Esophagus muscularis mucosa (tissue), 4 donors: ENCODE measurements at regions not wholly inside any gene's neighbourhood (a gene's known extent, or its start where the extent isn't known, plus 50 kb on each side); places are given as distances from the start of the nearest gene placed in this dataset.
"Not testable (repeated sequence)": the region's sequence is repeated elsewhere in the genome, so short reads cannot be mapped to it uniquely, and the experiment has no call there.

ENCODE experiments used
- DNase-seq: peaks from one replicate; pipeline ENCODE4 v3.0.0-alpha.2; 2017; ENCODE audit errors: extremely low spot score
- H3K27ac ChIP-seq, 4 donors: fragments of 200-600 bp; sonication (generic); replicated peaks in 1 of 4; 1 replicate in 3 of 4; 2 replicates in 1 of 4; pipeline ENCODE4 v1.5.1; 2016 to 2019; ENCODE audit warnings: mild to moderate bottlenecking in 1 of 4
- H3K27me3 ChIP-seq, 4 donors: fragments of 200-600 bp; sonication (generic); one replicate each; pipeline versions ENCODE4 v1.5.1 to v1.6.0; 2016 to 2019
- H3K36me3 ChIP-seq, 4 donors: fragments of 200-600 bp; sonication (generic); one replicate each; pipeline ENCODE4 v1.5.1; 2016 to 2019
- H3K4me1 ChIP-seq, 4 donors: fragments of 200-600 bp; sonication (generic); one replicate each; pipeline ENCODE4 v1.5.1; 2016 to 2019
- H3K4me3 ChIP-seq, 4 donors: fragments of 200-600 bp; sonication (generic); 1 replicate in 2 of 4; 2 replicates in 2 of 4; pipeline ENCODE4 v1.5.1; 2016 to 2019; ENCODE audit warnings: mild to moderate bottlenecking in 4 of 4, moderate library complexity in 1 of 4
- H3K9me3 ChIP-seq, 4 donors: fragments of 200-600 bp; sonication (generic); 1 replicate in 3 of 4; 2 replicates in 1 of 4; pipeline ENCODE4 v1.5.1; 2016 to 2019
- EP300 ChIP-seq: sonication (generic); formaldehyde crosslinking; IDR thresholded peaks from one replicate; pipeline ENCODE4 v1.6.1; 2017; ENCODE audit warnings: antibody characterized with exemption
- POLR2A ChIP-seq: fragments of 450-650 bp; IDR thresholded peaks from one replicate; pipeline ENCODE4 v1.6.1; 2017; ENCODE audit warnings: antibody characterized with exemption, moderate library complexity, mild to moderate bottlenecking, low read depth
- POLR2AphosphoS5 ChIP-seq, 2 donors: sonication (generic); formaldehyde crosslinking; IDR thresholded peaks; one replicate each; pipeline ENCODE4 v1.6.1; 2017; ENCODE audit warnings: antibody characterized with exemption in 2 of 2
- WGBS: methylation state at CpG from one replicate; pipeline ENCODE4 v1.1.5; 2018; 5-methylcytosine and 5-hydroxymethylcytosine counted together
- intact Hi-C: fragments of 100-400 bp; cut with DNase I; formaldehyde crosslinking; loops from one replicate; pipeline ENCODE4 v1.15.1; 2023
- TF ChIP-seq, protein P1 (sequence below), 3 experiments: fragments of 200-600 bp in 2 of 3; fragments of 450-650 bp in 1 of 3; sonication (generic) in 2 of 3; IDR thresholded peaks; one replicate each; pipeline ENCODE4 v1.5.1; 2017 to 2019; ENCODE audit warnings: antibody characterized with exemption in 3 of 3, mild to moderate bottlenecking in 2 of 3, moderate library complexity in 1 of 3

DNA sequence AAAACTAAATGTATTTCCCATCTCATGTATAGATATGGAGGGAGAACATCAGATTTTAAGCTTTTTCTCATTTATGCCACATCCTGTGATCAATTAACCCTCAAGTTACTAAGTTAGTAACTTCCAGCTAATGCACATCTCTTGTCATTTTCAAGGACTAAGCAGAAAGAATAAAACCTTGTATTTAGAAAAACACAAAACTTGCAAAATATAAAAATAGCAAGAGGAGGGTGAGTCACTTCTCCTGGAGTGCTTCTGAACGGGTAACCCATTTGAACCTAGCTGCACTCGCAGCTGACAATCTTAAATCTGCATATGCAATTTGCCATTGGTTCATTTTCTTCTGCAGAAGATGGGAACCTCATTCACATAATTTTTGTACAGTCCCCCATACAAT is 500.5 kb downstream of the SETD4 start:
- intact Hi-C loops: no loop called here

DNA sequence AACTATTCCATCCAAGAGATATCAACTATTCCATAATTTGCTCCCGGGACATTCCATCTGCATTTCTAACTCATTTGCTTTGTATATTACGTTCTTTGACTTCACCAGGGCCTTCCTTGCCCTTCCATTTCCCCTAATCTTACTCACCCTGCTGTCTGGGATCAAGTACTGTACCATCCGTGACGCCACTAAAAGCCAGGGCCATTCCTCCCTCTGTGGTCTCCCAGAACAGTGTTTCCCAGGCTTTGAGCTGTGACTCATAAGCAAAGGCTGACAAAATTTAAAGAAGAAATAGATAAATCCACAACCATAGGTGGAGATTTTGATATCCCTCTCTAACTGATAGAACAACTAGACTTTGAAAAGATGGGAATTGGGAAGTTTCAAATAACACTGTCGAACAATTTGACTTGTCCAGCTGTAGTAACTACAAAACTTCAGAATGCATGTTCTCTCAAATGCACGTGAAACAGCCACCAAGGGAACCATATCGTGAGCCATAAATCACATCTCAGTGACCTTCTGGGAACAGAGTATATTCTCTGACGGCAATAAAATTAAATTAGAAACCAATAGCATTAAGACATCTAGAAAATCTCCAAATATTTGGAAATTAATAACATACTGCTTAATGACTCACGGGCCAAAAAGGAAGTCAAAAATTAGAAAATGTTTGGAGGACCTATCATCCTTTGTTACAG is 501.0 kb downstream of the SETD4 start:
- intact Hi-C loops: no loop called here
- no peak for DNase-seq
- Histone ChIP-seq H3K27ac (no peak overlapping the region), H3K27me3 (no peaks in the 10 kb centered on the region), H3K4me1 (peaks cover 4 to 6% (median 4%) of the 10 kb centered on the region in 4 donors), H3K9me3 (no peaks in the 10 kb centered on the region), H3K4me3 (no peak overlapping the region), H3K36me3 (no peaks in the 10 kb centered on the region)
- 68% methylated on average over 9 of the region's 9 CpGs for WGBS
- no peak for TF ChIP-seq POLR2A
- no peak for TF ChIP-seq POLR2AphosphoS5 (IDR thresholded peaks at IDR 0.05)
- TF ChIP-seq, protein P1, sequence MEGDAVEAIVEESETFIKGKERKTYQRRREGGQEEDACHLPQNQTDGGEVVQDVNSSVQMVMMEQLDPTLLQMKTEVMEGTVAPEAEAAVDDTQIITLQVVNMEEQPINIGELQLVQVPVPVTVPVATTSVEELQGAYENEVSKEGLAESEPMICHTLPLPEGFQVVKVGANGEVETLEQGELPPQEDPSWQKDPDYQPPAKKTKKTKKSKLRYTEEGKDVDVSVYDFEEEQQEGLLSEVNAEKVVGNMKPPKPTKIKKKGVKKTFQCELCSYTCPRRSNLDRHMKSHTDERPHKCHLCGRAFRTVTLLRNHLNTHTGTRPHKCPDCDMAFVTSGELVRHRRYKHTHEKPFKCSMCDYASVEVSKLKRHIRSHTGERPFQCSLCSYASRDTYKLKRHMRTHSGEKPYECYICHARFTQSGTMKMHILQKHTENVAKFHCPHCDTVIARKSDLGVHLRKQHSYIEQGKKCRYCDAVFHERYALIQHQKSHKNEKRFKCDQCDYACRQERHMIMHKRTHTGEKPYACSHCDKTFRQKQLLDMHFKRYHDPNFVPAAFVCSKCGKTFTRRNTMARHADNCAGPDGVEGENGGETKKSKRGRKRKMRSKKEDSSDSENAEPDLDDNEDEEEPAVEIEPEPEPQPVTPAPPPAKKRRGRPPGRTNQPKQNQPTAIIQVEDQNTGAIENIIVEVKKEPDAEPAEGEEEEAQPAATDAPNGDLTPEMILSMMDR (IDR thresholded peaks at IDR 0.05): no peak
- no peak for TF ChIP-seq EP300

More for the DNA sequence above, 500.5 kb downstream of the SETD4 start:
- peaks cover 4 to 8% (median 7%) of the 10 kb centered on the region in 4 donors for H3K4me1 ChIP-seq
- no peak for TF ChIP-seq POLR2A
- no peak for TF ChIP-seq POLR2AphosphoS5 (IDR thresholded peaks at IDR 0.05)
- TF ChIP-seq, protein P1 (IDR thresholded peaks at IDR 0.05): no peak
- TF ChIP-seq EP300: no peak
- no peak overlapping the region for H3K4me3 ChIP-seq
- DNase-seq: no peak
- no peaks in the 10 kb centered on the region for H3K27me3 ChIP-seq
- H3K9me3 ChIP-seq: no peaks in the 10 kb centered on the region
- 63% methylated on average over 2 of the region's 2 CpGs for WGBS
- H3K27ac ChIP-seq: no peak overlapping the region
- no peaks in the 10 kb centered on the region for H3K36me3 ChIP-seq

DNA sequence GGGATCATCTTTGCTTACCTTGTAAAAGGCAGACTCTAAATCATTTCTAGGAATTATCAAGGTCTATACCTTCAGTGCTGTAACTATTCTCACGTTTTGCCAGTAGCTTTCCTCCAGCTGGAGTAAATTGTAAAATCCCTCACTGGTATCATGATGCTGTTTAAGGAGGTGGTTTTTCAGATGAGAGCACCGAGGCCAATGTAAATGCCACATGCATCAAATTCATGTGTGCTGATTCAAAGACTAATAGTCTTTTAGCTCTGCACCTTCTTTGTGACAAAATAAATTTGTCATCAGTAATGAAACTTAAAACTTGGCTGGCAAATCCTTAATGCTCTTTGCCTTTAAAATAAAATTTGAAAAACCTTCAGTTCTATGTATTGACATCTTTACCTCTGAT is 503.8 kb downstream of the SETD4 start:
- H3K36me3 ChIP-seq: no peaks in the 10 kb centered on the region
- no peaks in the 10 kb centered on the region for H3K4me1 ChIP-seq
- no peaks in the 10 kb centered on the region for H3K9me3 ChIP-seq
- intact Hi-C loops: no loop called here
- H3K27ac ChIP-seq: no peak overlapping the region
- 86% methylated on average over 2 of the region's 2 CpGs for WGBS
- H3K27me3 ChIP-seq: no peaks in the 10 kb centered on the region
- DNase-seq: no peak
- TF ChIP-seq EP300: no peak
- TF ChIP-seq, protein P1 (IDR thresholded peaks at IDR 0.05): no peak
- TF ChIP-seq POLR2AphosphoS5 (IDR thresholded peaks at IDR 0.05): no peak
- no peak for TF ChIP-seq POLR2A
- no peak overlapping the region for H3K4me3 ChIP-seq

DNA sequence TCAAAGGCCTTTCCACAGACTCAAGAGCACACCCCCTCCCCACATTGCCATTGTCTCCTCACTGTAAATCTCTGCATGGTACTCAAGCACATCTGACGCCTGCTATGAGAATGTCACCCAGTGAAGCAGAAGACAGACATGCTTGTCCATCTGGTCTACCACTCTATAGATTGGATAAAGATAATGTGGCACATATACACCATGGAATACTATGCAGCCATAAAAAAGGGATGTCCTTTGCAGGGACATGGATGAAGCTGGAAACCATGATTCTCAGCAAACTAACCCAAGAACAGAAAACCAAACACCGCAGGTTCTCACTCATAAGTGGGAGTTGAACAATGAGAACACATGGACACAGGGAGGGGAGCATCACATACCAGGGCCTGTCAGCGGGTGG is 503.4 kb upstream of the RUNX1 start:
- 94% methylated on average over 3 of the region's 3 CpGs for WGBS
- DNase-seq, H3K36me3 ChIP-seq: not testable (repeated sequence)

DNA sequence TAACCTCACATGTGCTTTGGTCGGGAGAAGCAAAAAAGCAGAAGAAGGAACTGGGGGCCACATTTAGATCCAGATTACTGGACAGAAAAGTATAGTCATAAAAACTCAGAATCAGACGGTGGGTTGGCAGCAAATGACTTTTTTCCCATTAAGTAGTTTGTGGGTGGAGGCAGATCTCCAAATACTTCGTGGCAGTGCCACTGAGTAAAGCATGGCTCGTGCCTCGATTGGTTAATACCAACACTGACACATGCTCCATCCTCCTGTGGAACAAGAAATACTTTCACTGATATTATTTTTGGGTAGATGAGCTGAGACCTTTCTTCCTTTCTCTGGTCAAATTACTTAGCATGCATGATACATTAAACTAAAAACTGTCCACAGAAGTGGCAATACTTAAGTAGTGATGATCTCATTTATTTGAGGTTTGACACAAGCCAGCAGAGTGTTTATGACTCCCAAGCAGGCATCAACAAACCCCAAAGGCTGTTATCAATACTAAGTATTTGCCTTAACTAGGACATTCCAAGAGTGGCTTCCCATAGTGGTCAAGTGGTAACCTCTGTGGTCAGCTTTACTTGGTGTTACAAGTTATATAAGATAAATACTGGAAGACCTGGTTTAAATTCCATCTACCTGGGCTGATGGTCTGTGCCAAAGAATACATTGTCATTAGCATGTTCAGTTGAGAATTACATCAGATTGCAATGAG is 500.0 kb upstream of the RUNX1 start:
- no peak for DNase-seq
- H3K9me3 ChIP-seq: no peaks in the 10 kb centered on the region
- no peak overlapping the region for H3K4me3 ChIP-seq
- intact Hi-C loops: no loop called here
- no peak overlapping the region for H3K27ac ChIP-seq
- H3K36me3 ChIP-seq: no peaks in the 10 kb centered on the region
- TF ChIP-seq POLR2A (no peak), POLR2AphosphoS5 (IDR thresholded peaks at IDR 0.05) (no peak), EP300 (no peak)
- no peaks in the 10 kb centered on the region for H3K27me3 ChIP-seq
- no peaks in the 10 kb centered on the region for H3K4me1 ChIP-seq
- 81% methylated on average over 5 of the region's 5 CpGs for WGBS

More for the DNA sequence above, 503.4 kb upstream of the RUNX1 start:
- H3K9me3 ChIP-seq, H3K27ac ChIP-seq, H3K27me3 ChIP-seq, H3K4me3 ChIP-seq, intact Hi-C loops, H3K4me1 ChIP-seq: not testable (repeated sequence)
